Stimulated activated naive CD8-positive, alpha-beta T cell treated with anti-CD3 and anti-CD28 coated beads, Interleukin-15, amount 100 ng/mL, for 72 hours (primary cell): ENCODE measurements at regions not wholly inside any gene's neighbourhood (a gene's known extent, or its start where the extent isn't known, plus 50 kb on each side); places are given as distances from the start of the nearest gene placed in this dataset.

Experiments
- ATAC-seq: fragments of 150-1000 bp; cut with Tn5 transposase; 2 replicates; pipeline ENCODE4 v1.10.0; 2021; ENCODE audit warnings: mild to moderate bottlenecking, moderate library complexity
- DNase-seq, 2 donors: peaks; one replicate each; pipeline ENCODE4 v3.0.0; 2021 to 2022
- H3K27ac Mint-ChIP-seq, 2 donors: one replicate each; pipeline ENCODE4 v1.8.0; 2022; ENCODE audit warnings: mild to moderate bottlenecking in 2 of 2, mixed read lengths in 2 of 2, moderate library complexity in 2 of 2
- H3K27me3 Mint-ChIP-seq: one replicate; pipeline ENCODE4 v1.8.0; 2022; ENCODE audit warnings: mixed read lengths
- H3K4me1 Mint-ChIP-seq: one replicate; pipeline ENCODE4 v1.8.0; 2022; ENCODE audit warnings: mild to moderate bottlenecking, mixed read lengths
- H3K4me3 Mint-ChIP-seq, 2 donors: one replicate each; pipeline ENCODE4 v1.8.0; 2022; ENCODE audit warnings: mild to moderate bottlenecking in 2 of 2, mixed read lengths in 2 of 2, moderate library complexity in 1 of 2
- H3K9me3 Mint-ChIP-seq, 2 donors: one replicate each; pipeline ENCODE4 v1.8.0; 2022; ENCODE audit warnings: mixed read lengths in 2 of 2

DNA sequence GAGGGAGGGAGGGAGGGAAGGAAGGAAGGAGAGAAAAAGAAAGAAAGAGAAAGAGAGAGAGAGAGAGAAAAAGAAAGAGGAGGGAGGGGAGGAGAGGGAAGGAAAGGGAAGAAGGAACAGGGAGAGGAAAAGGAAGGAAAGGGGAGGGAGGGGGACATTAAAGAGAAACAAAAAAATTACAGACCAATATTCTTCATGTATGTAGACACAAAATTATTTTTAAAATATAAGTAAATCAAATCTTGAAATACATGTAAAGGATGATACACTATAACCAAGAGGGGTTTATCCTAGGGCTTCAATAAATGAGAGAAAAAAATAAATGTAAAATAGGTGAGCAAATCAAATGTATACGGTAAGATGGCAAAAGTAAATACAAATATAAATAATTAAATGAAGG, 71.2 kb upstream of the TMEM244 start:
- no peak for ATAC-seq
- Mint-ChIP-seq H3K27ac (no peak overlapping the region), H3K27me3 (peaks cover under 1% of the 10 kb centered on the region), H3K4me3 (no peak overlapping the region), H3K4me1 (no peaks in the 10 kb centered on the region), H3K9me3 (no peaks in the 10 kb centered on the region)
- DNase-seq = no peak

DNA sequence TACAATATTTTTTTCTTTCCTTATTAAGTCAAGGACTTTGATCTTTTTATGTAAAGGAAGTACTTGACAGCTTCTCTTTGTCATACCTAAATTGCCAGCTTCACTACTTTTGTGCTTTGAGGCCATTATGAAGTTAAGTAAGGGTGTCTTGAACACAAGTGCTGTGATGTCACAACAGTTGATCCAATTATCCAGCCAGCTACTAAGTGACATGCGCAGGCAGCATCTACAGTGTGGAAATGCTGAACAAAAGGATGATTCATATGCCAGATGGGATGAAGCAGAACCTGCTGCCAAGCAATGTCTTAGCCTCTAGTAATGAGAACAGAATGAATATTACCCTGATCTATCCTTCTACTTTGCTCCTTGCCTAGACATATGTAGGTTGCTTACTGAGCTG, 68.3 kb upstream of the TMEM244 start:
- H3K4me3 Mint-ChIP-seq = no peak overlapping the region
- H3K27ac Mint-ChIP-seq = no peak overlapping the region
- no peaks in the 10 kb centered on the region for H3K27me3 Mint-ChIP-seq
- H3K9me3 Mint-ChIP-seq = no peaks in the 10 kb centered on the region
- no peak for ATAC-seq
- H3K4me1 Mint-ChIP-seq = no peaks in the 10 kb centered on the region
- DNase-seq = no peak

DNA sequence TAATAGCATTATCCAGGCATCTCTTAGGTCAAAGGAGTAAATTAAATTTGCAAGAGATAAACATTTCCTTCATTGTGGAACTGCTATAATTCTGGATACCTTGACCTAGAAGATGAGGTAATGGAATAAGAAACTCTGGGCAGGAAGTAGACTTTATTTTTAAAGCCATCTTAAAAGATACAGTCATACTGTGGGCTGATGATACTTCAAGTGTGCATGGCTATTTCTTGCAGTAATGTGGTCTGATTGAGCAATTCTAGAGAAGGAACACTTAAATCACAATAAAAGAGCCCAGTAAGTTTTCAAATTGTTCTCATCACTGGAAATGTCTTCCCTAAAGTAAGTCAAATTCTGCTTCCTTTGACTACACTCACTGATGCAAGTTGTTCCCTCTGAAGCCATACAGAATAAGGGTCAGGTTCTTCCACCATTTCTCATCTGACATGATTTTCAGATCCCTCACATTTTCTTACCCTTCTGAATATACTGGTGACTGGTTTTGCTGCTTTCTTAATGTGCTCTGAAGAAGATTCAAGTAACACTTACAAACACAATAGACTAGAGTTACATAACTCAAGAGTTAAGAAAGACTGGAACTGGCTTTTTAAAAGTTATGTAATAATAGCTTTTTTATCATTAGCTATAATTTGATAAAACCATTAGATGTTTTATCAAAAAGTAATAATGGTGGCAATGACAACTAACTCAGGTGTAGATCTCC, 62.6 kb upstream of the TMEM244 start:
- ATAC-seq (no peak), DNase-seq (no peak)
- no peaks in the 10 kb centered on the region for H3K9me3 Mint-ChIP-seq
- no peaks in the 10 kb centered on the region for H3K4me1 Mint-ChIP-seq
- H3K27ac Mint-ChIP-seq = no peak overlapping the region
- no peak overlapping the region for H3K4me3 Mint-ChIP-seq
- no peaks in the 10 kb centered on the region for H3K27me3 Mint-ChIP-seq

DNA sequence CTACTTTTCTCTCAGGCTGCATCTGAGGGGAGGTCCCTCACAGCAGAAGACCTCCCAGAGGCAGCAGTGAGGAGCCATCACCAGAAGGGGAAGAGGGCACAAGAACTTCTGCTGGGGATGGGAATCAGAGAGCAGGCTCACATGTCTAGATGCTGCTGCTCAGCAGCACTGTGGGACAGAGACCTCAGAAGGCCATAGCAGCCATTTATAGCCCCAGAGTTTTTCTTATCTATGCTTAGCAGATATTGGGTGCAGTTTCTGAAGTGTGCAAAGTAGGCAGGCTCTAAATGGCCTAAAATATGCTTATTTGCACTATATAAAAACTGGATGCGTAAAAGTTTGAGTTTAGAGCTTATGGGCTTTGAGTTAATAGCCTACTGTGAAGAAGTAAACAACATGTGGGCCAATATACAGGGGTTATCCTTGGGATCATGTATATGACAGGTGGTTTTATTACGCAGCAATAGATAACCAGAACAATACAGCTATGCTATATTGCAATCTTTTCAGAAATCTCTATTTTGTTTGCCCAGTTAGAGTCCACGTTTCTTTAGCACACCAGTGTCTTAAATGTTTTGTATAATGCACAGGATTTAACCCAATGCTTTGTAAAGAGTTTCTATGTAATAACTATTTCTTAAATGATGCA, 60.2 kb upstream of the TMEM244 start:
- no peak overlapping the region for H3K27ac Mint-ChIP-seq
- H3K9me3 Mint-ChIP-seq = no peaks in the 10 kb centered on the region
- H3K27me3 Mint-ChIP-seq = no peaks in the 10 kb centered on the region
- H3K4me1 Mint-ChIP-seq = no peaks in the 10 kb centered on the region
- DNase-seq = no peak
- no peak overlapping the region for H3K4me3 Mint-ChIP-seq
- ATAC-seq = no peak

DNA sequence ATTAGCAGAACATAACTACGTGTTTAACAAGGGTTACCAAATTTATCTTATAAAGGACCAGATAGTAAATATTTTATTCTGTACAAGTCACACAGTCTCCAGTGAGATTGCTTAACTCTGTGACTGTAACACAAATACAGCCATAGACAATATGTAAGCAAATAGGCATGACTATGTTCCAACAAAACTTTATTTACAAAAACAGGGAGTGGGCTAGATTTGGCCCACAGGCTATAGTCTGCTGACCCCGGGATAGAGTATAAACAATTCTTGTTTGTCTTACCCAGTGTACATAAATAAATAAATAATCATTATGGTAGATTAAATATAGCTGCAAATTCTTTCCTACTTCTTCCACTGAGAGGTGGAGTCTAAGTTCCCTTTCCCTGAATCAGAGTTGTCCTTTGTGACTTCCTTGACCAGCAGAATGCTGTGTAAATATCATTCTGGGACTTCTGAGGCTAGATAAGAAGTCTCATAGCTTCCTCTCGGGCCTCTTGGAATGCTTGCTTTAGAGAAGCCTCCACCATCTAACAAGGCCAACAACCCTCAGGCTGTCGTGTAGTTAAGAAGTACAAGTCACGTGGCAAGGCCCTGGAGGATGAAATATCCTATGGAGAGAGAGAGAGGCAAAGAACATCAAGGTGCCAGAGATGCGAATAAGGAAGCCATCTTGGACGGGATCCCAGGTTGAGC, 59.1 kb upstream of the TMEM244 start:
- H3K4me1 Mint-ChIP-seq = no peaks in the 10 kb centered on the region
- H3K27ac Mint-ChIP-seq = no peak overlapping the region
- no peaks in the 10 kb centered on the region for H3K9me3 Mint-ChIP-seq
- no peak for ATAC-seq
- H3K4me3 Mint-ChIP-seq = no peak overlapping the region
- no peak for DNase-seq
- H3K27me3 Mint-ChIP-seq = no peaks in the 10 kb centered on the region

DNA sequence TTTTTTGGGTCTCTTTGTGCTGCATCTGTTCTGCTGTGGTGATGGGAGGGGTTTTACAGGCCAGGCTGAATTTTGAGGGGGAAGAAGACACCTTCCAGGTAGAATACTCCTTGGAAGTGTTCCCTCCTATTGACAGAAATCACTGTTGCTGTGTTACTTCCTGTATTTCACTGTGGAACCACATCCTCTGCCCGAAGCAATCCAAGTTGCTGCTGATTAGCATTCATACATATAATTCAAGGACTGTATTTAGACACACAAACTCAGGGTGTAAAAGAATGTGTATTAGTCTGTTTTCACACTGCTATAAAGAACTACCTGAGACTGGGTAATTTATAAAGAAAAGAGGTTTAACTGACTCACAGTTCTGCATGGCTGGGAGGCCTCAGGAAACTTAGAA, 50.6 kb upstream of the TMEM244 start:
- H3K4me3 Mint-ChIP-seq = no peak overlapping the region
- no peaks in the 10 kb centered on the region for H3K27me3 Mint-ChIP-seq
- no peak for DNase-seq
- no peaks in the 10 kb centered on the region for H3K4me1 Mint-ChIP-seq
- H3K27ac Mint-ChIP-seq = no peak overlapping the region
- ATAC-seq = no peak
- H3K9me3 Mint-ChIP-seq = no peaks in the 10 kb centered on the region
